Neuronal stem cell (in vitro differentiated cells): ENCODE measurements at regions not wholly inside any gene's neighbourhood (a gene's known extent, or its start where the extent isn't known, plus 50 kb on each side); places are given as distances from the start of the nearest gene placed in this dataset.

ENCODE experiments used
- DNase-seq: peaks from one replicate; pipeline ENCODE4 v3.0.0-alpha.2; 2013; ENCODE audit warnings: low spot score
- H2AFZ ChIP-seq: one replicate; pipeline ENCODE4 v1.6.1; 2013; ENCODE audit warnings: mild to moderate bottlenecking, low read length, inconsistent platforms
- H2AK5ac ChIP-seq: 2 replicates; pipeline ENCODE4 v1.6.1; 2013; ENCODE audit warnings: low read depth, mild to moderate bottlenecking, inconsistent platforms, low read length, moderate library complexity, mixed read lengths
- H2BK120ac ChIP-seq: 2 replicates; pipeline ENCODE4 v1.6.1; 2013; ENCODE audit warnings: low read depth, mild to moderate bottlenecking, inconsistent platforms, low read length, moderate library complexity, mixed read lengths
- H2BK12ac ChIP-seq: one replicate; pipeline ENCODE4 v1.6.1; 2013; ENCODE audit warnings: low read length, inconsistent platforms
- H2BK15ac ChIP-seq: 2 replicates; pipeline ENCODE4 v1.6.1; 2013; ENCODE audit warnings: mild to moderate bottlenecking, low read length, inconsistent platforms, mixed read lengths
- H2BK5ac ChIP-seq: one replicate; pipeline ENCODE4 v1.6.1; 2013; ENCODE audit warnings: inconsistent platforms, mild to moderate bottlenecking, low read length, moderate library complexity
- H3K14ac ChIP-seq: one replicate; pipeline ENCODE4 v1.6.1; 2013; ENCODE audit warnings: low read length, inconsistent platforms
- H3K18ac ChIP-seq: 2 replicates; pipeline ENCODE4 v1.6.1; 2013; ENCODE audit warnings: low read length, inconsistent platforms
- H3K23ac ChIP-seq: 2 replicates; pipeline ENCODE4 v1.6.1; 2013; ENCODE audit warnings: low read depth, mild to moderate bottlenecking, mixed read lengths, low read length, inconsistent platforms; ENCODE audit not compliant: poor library complexity
- H3K27ac ChIP-seq: replicated peaks from 3 replicates; pipeline ENCODE4 v1.5.1; 2013; ENCODE audit warnings: low read length, inconsistent platforms
- H3K27me3 ChIP-seq, 3 experiments: 2 replicates each; pipeline ENCODE4 v1.6.1; 2013; ENCODE audit warnings: low read length in 3 of 3, mild to moderate bottlenecking in 2 of 3, inconsistent platforms in 1 of 3, low read depth in 1 of 3, mixed read lengths in 1 of 3, moderate library complexity in 1 of 3; ENCODE audit not compliant: control insufficient read depth in 3 of 3, insufficient read depth in 3 of 3
- H3K36me3 ChIP-seq, 2 donors: replicated peaks in 1 of 2; 2 replicates each; pipeline ENCODE4 v1.6.1; 2013; ENCODE audit warnings: low read length in 2 of 2; ENCODE audit not compliant: control insufficient read depth in 2 of 2, insufficient read depth in 2 of 2
- H3K4ac ChIP-seq: 2 replicates; pipeline ENCODE4 v1.6.1; 2013; ENCODE audit warnings: inconsistent platforms, mild to moderate bottlenecking, low read length, moderate library complexity
- H3K4me1 ChIP-seq, 2 donors: 1 replicate in 1 of 2; 2 replicates in 1 of 2; pipeline ENCODE4 v1.6.1; 2013; ENCODE audit warnings: low read length in 2 of 2, low read depth in 1 of 2; ENCODE audit not compliant: control insufficient read depth in 2 of 2, insufficient read depth in 1 of 2
- H3K4me2 ChIP-seq: one replicate; pipeline ENCODE4 v1.6.1; 2013; ENCODE audit warnings: mild to moderate bottlenecking, low read length, inconsistent platforms; ENCODE audit not compliant: insufficient read depth, poor library complexity, severe bottlenecking
- H3K4me3 ChIP-seq, 2 donors: 2 replicates each; pipeline ENCODE4 v1.5.1; 2013; ENCODE audit warnings: low read length in 2 of 2, mild to moderate bottlenecking in 2 of 2, inconsistent platforms in 1 of 2, moderate library complexity in 1 of 2
- H3K79me1 ChIP-seq: one replicate; pipeline ENCODE4 v1.6.1; 2013; ENCODE audit warnings: low read depth, mild to moderate bottlenecking, inconsistent platforms, low read length, moderate library complexity
- H3K9ac ChIP-seq: one replicate; pipeline ENCODE4 v1.6.1; 2013; ENCODE audit warnings: mild to moderate bottlenecking, low read depth, low read length, inconsistent platforms; ENCODE audit not compliant: poor library complexity
- H3K9me3 ChIP-seq, 2 donors: replicated peaks in 1 of 2; 2 replicates each; pipeline versions ENCODE3 to v1.6.1; 2013; ENCODE audit warnings: low read length in 2 of 2, mild to moderate bottlenecking in 2 of 2, inconsistent platforms in 1 of 2, low read depth in 1 of 2, mixed read lengths in 1 of 2, moderate library complexity in 1 of 2; ENCODE audit not compliant: control insufficient read depth in 2 of 2, insufficient read depth in 1 of 2
- H4K8ac ChIP-seq: one replicate; pipeline ENCODE4 v1.6.1; 2013; ENCODE audit warnings: low read depth, mild to moderate bottlenecking, inconsistent platforms, low read length, moderate library complexity
- H4K91ac ChIP-seq: one replicate; pipeline ENCODE4 v1.6.1; 2013; ENCODE audit warnings: low read length, low read depth, mild to moderate bottlenecking, inconsistent platforms; ENCODE audit not compliant: poor library complexity
- WGBS, 2 donors: extraction: QIAGEN DNeasy Blood & Tissue Kit; methylation state at CpG; one replicate each; pipeline ENCODE4 v1.1.7; 2013; ENCODE audit warnings: missing lambda C conversion rate in 2 of 2, mixed read lengths in 1 of 2; ENCODE audit not compliant: insufficient read length in 2 of 2, insufficient replicate concordance in 1 of 2; ENCODE audit errors: extremely low coverage in 2 of 2; 5-methylcytosine and 5-hydroxymethylcytosine counted together

GRCh38 chr4:132281733-132282132, 867.4 kb upstream of the PCDH10 start:
- no peak overlapping the region for H2BK120ac ChIP-seq
- no peak overlapping the region for H4K91ac ChIP-seq
- H2BK12ac ChIP-seq = no peak overlapping the region
- no peak overlapping the region for H2AFZ ChIP-seq
- no peak overlapping the region for H3K4ac ChIP-seq
- WGBS, 2 donors = no CpG with 5 or more reads among the region's 4 CpGs
- H3K4me1 ChIP-seq = no peaks in the 10 kb centered on the region
- H3K27me3 ChIP-seq = no peaks in the 10 kb centered on the region
- no peak overlapping the region for H2BK5ac ChIP-seq
- H3K9ac ChIP-seq = no peak overlapping the region
- no peak overlapping the region for H2BK15ac ChIP-seq
- no peaks in the 10 kb centered on the region for H3K36me3 ChIP-seq
- no peak for DNase-seq
- H2AK5ac ChIP-seq = no peak overlapping the region
- no peak overlapping the region for H3K23ac ChIP-seq
- H3K4me3 ChIP-seq = no peak overlapping the region
- no peak overlapping the region for H3K14ac ChIP-seq
- peaks cover 0 to 3% of the 10 kb centered on the region in 2 donors for H3K9me3 ChIP-seq
- no peaks in the 10 kb centered on the region for H3K79me1 ChIP-seq
- no peak overlapping the region for H3K27ac ChIP-seq
- H3K18ac ChIP-seq = no peak overlapping the region
- no peak overlapping the region for H4K8ac ChIP-seq
- no peak overlapping the region for H3K4me2 ChIP-seq

- Histone ChIP-seq H4K8ac (no peak overlapping the region), H3K9me3 (peaks cover 0 to 3% of the 10 kb centered on the region in 2 donors), H3K4ac (no peak overlapping the region), H2BK12ac (no peak overlapping the region), H3K9ac (no peak overlapping the region), H3K4me2 (no peak overlapping the region), H3K79me1 (no peaks in the 10 kb centered on the region), H3K4me1 (no peaks in the 10 kb centered on the region), H2BK5ac (no peak overlapping the region), H3K23ac (no peak overlapping the region), H4K91ac (no peak overlapping the region), H3K27ac (no peak overlapping the region), H2BK15ac (no peak overlapping the region), H3K4me3 (no peak overlapping the region), H3K27me3 (no peaks in the 10 kb centered on the region), H3K36me3 (no peaks in the 10 kb centered on the region), H3K18ac (no peak overlapping the region), H2BK120ac (no peak overlapping the region), H3K14ac (no peak overlapping the region), H2AK5ac (no peak overlapping the region), H2AFZ (no peak overlapping the region)
- no CpG with 5 or more reads among the region's 1 CpG for WGBS, 2 donors
- no peak for DNase-seq
These were observed 864.1 kb upstream of the PCDH10 start for GRCh38 chr4:132284910-132285426.

- no peak overlapping the region for H3K14ac ChIP-seq
- no CpG with 5 or more reads among the region's 1 CpG for WGBS, 2 donors
These were observed 851.7 kb upstream of the PCDH10 start for GRCh38 chr4:132297346-132297745.

GRCh38 chr4:132299841-132300240, 849.3 kb upstream of the PCDH10 start:
- no CpG with 5 or more reads among the region's 1 CpG for WGBS, 2 donors
- no peaks in the 10 kb centered on the region for H3K79me1 ChIP-seq

More at GRCh38 chr4:132297346-132297745, 851.7 kb upstream of the PCDH10 start:
- H2BK12ac ChIP-seq = no peak overlapping the region
- no peak overlapping the region for H3K27ac ChIP-seq
- no peak overlapping the region for H3K9ac ChIP-seq
- H2AK5ac ChIP-seq = no peak overlapping the region
- H4K91ac ChIP-seq = no peak overlapping the region
- H3K79me1 ChIP-seq = no peaks in the 10 kb centered on the region
- peaks cover 0 to 5% of the 10 kb centered on the region in 2 donors for H3K4me1 ChIP-seq
- H3K9me3 ChIP-seq = no peaks in the 10 kb centered on the region
- no peaks in the 10 kb centered on the region for H3K36me3 ChIP-seq
- DNase-seq = no peak
- H3K4me3 ChIP-seq = no peak overlapping the region
- H3K18ac ChIP-seq = no peak overlapping the region
- H2BK5ac ChIP-seq = no peak overlapping the region
- peak overlapping the region; percentile 67 for H2AFZ ChIP-seq
- H3K27me3 ChIP-seq = no peaks in the 10 kb centered on the region
- no peak overlapping the region for H3K23ac ChIP-seq
- no peak overlapping the region for H2BK120ac ChIP-seq
- no peak overlapping the region for H3K4ac ChIP-seq
- no peak overlapping the region for H2BK15ac ChIP-seq
- H4K8ac ChIP-seq = no peak overlapping the region
- H3K4me2 ChIP-seq = no peak overlapping the region

More at GRCh38 chr4:132299841-132300240, 849.3 kb upstream of the PCDH10 start:
- no peak overlapping the region for H2BK5ac ChIP-seq
- no peak overlapping the region for H3K18ac ChIP-seq
- H3K36me3 ChIP-seq = no peaks in the 10 kb centered on the region
- no peak overlapping the region for H2BK12ac ChIP-seq
- H2AFZ ChIP-seq = no peak overlapping the region
- H4K91ac ChIP-seq = no peak overlapping the region
- no peaks in the 10 kb centered on the region for H3K27me3 ChIP-seq
- no peak overlapping the region for H4K8ac ChIP-seq
- H3K4ac ChIP-seq = no peak overlapping the region
- H3K27ac ChIP-seq = no peak overlapping the region
- no peak overlapping the region for H3K9ac ChIP-seq
- H2AK5ac ChIP-seq = no peak overlapping the region
- H3K9me3 ChIP-seq = no peaks in the 10 kb centered on the region
- no peak overlapping the region for H3K14ac ChIP-seq
- H2BK15ac ChIP-seq = no peak overlapping the region
- no peak overlapping the region for H2BK120ac ChIP-seq
- DNase-seq = no peak
- no peak overlapping the region for H3K4me2 ChIP-seq
- peaks cover 0 to 5% of the 10 kb centered on the region in 2 donors for H3K4me1 ChIP-seq
- H3K4me3 ChIP-seq = no peak overlapping the region
- H3K23ac ChIP-seq = no peak overlapping the region
